ENCODE measurements at regions not wholly inside any gene's neighbourhood (a gene's known extent, or its start where the extent isn't known, plus 50 kb on each side); places are given as distances from the start of the nearest gene placed in this dataset.
A peak's percentile ranks its signal among the peaks of the same experiment; 100 is the strongest.

DNA sequence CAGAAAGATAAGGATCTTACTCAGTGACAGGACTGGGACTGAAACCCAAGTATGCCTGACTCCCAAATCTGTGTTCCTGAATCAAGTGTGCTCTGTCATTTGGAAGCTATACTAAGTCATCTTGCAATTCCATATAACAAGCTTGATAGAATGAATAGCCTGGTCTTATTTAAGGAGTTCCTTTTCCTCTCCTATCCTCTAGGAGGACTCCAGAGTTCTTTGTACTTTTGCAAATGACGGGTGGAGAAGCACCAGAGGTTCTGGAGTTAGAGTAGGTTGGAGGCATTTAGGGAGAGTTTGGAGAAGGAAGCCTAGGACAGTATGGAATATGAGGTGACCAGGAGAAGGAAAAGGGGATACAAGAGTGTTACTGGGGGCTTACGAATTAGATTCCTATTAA is 92.9 kb upstream of the RCN1 start:
- DNase-seq: no peak

DNA sequence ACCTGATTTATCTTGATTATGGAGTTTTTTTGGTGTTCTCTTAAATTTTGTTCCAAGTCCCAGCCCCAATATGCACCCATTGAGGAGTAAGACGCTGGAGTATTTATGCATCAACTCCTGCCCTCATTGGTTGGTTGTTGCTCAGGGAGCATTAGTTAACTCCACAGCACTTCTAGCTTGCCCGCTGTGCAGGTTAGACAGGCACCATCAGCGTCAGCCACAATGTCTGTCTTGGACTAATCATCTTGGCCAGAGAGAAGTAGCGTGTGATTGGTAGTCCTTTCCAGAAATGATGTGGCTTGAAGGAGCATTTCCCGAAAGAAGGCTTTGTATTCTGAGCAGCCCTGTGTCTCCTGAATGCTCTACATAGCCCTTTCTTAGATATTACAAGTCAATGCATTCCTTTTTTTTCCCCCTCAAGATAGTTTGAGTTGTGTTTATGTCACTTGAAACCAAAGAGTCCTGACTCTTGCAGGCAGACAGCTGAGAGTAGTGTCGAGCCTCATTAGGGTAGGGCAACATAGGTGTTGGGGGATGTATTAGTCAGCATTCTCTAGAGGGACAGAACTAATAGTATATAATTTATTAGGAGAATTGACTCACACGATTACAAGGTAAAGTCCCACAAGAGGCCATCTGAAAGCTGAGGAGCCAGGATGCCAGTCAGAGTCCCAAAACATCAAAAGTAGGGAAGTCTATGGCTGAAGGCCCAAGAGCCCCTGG is 94.6 kb upstream of the RCN1 start:
- no peak for DNase-seq

GRCh38 chr11:31995525-31996094 is 95.3 kb upstream of the RCN1 start:
- peak; percentile 4 for DNase-seq

DNA sequence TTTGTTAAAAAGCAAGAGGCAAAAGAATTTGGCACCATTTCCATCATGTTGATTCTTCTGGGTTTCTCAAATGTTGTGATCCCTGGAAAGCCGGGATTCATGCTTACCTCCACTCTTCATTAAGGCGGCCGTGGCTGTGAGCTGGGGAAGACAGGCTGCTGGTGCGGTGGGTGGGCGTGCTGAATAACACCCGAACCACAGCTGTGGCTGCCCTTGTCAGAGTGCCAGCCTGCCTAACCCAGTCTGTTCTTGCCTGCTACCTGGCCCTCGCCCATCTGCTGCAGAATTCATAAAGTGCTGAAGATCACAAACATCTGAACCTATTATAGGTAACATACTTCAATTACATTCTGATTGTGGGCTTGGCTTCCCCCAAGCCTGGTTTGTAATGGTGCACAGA is 95.8 kb upstream of the RCN1 start:
- no peak for DNase-seq

DNA sequence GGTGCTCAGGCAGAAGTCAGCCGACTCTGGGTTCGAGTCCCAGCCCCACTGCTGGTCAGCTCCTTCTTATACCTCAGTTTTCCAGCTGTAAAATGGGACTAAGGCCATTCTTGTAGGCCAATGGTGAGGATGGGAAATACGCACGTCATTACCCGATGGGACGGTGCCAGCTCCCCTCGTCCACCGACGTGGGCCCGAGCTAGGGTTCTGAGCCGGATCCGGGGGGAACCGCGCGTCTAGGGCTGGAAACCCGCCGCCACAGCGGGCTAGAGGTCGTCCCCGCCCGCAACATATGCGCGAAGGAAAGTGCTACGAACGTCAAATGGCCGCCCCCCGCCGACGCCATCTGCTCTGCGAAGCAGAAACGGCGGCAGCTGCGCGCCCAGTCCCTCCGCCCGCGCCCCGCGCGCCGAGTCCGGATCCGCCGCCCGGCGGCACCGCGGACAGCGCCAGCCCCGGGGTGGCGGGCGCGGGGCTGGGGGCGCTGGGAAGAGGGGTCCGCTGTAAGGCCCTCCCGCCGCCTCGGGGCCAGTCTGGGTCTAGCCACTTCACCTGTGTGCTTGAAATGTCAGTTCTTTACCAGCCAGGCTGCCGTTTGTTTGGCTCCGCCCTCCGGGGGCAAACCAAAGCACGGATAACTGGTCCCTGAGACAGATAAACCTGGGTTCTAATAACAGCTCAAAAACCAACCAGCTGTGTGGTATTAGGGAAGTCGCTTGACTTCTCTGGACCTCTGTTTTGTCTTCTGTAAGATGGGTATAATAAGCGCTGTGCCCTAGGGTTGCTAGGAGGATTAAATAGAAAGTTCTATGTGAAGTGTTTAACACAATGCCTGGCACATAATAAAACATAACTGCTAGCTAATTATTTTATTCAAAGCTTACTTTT is 103.5 kb upstream of the RCN1 start:
- peak; percentile 14 for DNase-seq

DNA sequence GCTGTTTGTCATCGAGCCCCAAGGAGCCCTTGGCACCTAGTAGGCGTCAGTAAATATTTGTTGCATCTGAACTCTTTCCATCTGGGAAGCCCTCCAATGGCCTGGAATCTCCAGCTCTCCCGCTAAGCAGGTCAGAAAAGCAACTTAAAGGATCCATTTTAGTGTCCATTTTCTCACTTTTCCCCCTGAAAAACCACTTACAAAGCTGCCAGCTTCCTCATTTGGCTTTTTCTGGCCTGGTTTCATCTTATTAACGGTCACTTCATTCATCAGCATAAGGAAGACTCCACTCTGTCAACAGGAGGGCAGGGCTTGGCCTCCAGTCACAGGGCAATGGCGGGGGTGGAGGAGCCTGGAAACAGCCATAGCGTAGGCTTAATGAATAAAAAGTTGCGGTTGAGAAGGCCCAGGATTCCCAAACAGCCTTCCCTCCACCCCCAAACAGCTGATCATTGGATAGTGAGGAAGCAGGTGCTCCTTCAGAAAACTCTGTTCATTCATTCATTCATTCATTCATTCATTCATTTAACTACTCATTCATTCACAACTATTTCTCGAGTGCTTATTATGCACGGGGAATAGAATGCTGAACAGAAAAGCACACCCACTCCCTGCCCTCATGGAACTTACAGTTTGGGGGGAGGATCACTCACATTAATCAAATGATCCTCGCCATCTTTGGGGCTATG is 104.5 kb upstream of the RCN1 start:
- peak; percentile 4 for DNase-seq

DNA sequence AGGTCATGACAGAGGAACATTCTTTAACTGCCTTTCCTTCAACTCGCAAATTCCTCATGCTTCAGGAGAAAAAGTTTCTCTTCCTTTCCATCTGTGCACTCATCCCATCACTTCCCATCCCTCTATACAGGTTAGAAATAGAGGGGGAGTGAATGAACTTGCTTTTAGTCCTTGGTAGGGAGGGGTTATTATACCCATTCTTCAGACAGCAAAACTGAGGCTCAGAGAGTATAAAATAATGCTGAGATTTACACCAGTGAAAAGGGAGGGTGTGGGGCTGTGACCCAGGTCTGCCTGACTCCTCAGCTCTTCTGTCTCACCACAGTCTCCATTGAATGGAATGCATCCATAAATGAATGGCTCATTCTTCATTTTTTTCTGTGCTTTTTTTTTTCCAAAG is 109.4 kb upstream of the RCN1 start:
- DNase-seq: no peak

- DNase-seq: no peak
Observed at GRCh38 chr11:31977343-31977742, 113.5 kb upstream of the RCN1 start.

DNA sequence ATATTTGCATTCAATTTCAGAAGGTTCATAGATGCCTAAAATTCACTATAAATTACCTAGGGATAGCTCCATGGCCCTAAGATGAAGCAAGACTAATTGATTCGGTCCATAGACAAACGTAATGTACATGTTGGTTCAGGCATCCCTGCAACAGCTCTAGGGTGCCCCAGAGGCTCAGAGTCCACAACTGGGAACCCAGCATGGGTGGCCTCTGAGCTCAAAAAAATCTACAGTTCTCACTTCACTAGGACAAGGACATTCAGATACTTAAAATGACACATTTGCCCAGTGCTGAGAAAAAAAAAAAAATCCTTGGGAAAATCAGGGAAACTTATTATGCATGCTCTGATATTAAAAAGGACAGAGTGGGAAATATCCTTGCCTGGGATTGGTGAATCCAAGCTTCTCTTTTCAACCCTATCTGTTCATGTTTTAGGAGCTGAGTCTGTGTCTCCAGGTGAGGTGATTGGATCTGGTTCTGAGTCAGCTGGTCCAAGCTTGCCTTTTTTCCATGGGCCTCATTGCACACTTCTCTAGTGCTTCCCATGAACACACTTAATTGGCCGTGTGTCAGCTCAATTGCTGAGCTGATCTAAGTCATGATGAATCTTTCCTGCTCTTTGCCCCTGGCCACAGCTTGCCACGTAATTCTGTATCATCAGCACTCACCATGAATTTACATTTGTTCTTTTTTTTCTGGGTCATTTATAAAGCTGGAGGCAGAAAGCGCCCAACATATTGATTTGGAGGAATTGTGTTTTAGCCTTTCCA is 116.3 kb upstream of the RCN1 start:
- no peak for DNase-seq

DNA sequence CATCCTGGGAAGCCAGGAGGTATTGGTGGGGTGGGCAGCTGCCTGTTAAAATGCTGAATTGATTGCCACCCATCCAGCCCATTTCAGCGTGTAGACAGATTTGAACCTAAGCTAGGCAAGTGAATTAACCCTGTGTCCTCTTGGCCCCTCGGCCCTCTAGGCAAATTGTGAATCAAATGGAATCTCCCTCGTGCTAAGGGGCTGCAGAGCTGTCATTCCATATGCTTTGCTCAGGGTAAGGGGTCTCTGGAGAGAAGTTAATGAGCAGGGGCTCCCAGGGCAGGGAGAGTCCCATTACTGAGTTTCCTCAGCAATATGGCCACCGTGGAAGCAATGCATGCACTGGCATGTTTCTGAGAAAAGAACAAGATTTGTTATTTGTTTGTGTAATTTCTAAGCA is 117.7 kb upstream of the RCN1 start:
- DNase-seq: no peak

GRCh38 chr11:31972623-31973022 is 118.3 kb upstream of the RCN1 start:
- no peak for DNase-seq

DNA sequence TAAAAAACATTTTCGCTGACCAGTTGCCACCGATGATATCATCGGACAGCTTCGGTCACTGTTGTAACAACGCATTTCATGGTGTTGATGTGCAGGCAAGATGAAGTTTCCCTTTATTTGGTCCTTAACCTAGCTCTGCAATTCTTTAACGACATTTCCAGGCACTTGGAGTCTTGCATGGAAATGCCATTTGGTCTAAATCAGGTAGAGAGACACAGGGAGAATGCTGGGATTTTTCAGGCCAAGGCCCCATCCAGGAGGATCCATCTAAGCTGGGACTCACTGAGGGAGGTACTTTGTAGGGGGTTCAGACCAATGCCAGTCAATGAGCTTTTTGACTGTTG is 121.5 kb upstream of the RCN1 start:
- no peak for DNase-seq

GRCh38 chr11:31968461-31969358 is 122.2 kb upstream of the RCN1 start:
- DNase-seq: no peak

DNA sequence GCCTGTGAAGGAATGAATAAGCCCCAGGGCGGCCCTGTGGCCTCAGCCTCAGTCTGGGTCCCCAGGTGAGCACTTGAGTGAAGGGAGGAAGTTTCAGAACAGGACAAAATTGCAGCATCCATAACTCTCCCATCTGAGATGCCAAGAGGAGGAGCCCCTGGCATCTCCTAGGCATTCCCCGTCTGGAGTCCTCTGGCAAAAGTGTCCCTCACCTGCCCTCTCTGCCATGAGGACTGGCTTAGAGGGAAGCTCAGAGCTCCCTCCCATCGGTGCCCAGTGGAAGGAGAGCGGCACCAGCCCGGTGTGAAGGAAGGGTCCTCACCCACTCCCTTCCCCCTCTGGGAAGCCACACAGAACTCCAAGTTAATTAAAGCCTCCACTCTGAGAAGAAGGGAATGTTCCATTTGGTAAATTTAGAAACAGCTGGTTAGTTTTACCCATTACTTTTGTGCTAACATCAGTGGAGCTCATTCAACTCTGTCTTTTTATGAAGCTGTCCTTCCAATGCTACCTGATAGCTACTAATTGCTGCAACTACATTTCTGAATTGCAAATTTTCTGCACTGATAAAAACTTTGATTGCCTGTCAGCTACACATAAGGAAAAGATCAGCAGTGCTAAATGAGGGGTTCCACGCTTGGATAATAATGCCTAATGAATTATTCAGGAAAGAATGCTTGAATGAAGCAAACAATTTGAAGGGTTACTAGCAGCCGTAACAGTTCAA is 123.3 kb upstream of the RCN1 start:
- no peak for DNase-seq

- no peak for DNase-seq
Observed at GRCh38 chr11:31966846-31967245, 124.0 kb upstream of the RCN1 start.

DNA sequence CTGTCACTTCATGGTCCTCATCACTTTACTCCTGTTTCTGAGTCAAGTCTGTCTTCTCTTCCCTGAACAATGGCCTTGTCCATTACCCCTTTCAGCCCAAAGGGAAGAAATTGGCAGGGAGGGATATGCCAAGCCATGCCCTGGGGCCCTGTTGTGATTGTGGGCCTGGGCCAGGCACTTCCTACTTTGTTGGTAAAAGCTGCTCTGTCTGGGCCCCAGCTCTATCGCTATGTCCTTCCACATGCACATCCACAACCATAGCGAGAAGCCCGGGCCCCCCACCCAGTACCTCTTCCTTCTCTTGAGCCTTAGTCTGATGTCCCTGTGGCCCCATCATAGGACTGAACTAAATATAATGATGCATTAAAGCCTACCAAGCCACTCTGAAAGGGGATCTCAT is 126.7 kb upstream of the RCN1 start:
- no peak for DNase-seq

- DNase-seq: no peak
Observed at GRCh38 chr11:31960126-31960525, 130.7 kb upstream of the RCN1 start.

DNA sequence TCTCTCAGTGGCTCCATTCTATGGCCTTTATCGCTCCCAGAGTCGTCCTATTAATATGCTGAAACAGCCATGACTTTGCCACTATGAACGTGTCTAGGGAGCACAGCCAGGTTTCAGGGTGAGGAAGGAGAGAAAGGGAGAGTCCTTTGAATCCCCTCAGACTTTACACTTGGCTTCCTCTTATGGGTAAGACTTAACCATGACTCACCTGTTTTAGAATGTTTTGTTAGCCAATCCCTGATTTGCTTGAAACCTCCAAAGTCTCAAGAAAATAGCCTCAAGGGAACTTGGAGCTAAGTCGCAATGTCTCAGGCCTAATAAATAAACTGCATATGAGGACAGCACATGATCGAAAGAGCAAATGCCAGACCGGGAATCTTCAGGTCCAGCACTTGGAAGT is 131.2 kb upstream of the RCN1 start:
- no peak for DNase-seq

DNA sequence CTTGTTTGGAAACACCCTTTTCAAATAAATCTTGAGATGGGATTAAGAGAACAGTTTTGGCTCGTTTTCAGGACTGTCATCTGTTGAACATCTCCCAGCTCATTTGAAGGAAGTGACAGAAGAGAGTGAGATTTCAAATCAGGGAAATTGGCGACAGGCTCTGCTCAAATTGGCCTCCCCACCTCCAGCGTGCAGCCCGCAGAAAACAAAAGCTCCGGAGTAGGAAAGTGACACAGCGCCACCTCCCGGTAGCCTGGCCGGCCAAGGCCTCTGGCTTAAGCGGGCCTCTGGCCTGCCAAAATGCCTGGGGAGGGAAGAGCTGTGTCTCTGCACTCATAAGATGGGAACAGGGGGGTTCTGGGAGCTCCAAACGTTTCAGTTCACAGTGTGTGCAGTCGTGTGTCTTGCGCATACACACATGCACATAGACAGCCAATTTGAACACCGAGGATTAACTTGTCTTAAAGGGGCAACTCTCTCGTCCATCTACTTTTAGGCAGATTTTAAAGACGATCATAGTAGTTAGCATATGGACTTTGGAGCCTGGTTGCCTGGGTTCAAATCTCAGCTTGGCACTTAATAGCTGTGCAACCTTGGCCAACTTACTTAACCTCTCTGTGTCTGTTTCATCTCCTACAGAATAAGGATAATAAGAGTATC is 132.7 kb upstream of the RCN1 start:
- DNase-seq: peak; percentile 70

GRCh38 chr11:31957674-31958073 is 133.2 kb upstream of the RCN1 start:
- no peak for DNase-seq
